K562 (cell line): ENCODE measurements at regions not wholly inside any gene's neighbourhood (a gene's known extent, or its start where the extent isn't known, plus 50 kb on each side); places are given as distances from the start of the nearest gene placed in this dataset.

Experiments used
- ATAC-seq: fragments of 200-7000 bp; cut with Tn5 transposase; 3 replicates; pipeline ENCODE4 v1.9.1; 2020; ENCODE audit warnings: moderate library complexity
- BruUV-seq: library from RNA; stranded (reverse); fragments of 400-500 nt; replicated peaks from 2 replicates; lab custom pipeline; 2021; lab: Mats Ljungman, UMichigan
- CTCF ChIA-PET: fragments of 300-600 bp; formaldehyde crosslinking; extraction: SDS; loops from one replicate; lab custom pipeline; 2021; ENCODE audit warnings: low intra/inter-chr PET ratio; lab: Yijun Ruan, JAX
- POLR2A ChIA-PET: fragments of 300-600, 350-650 bp; sonication (Branson Sonifier 250); formaldehyde crosslinking; extraction: SDS; loops from one replicate; lab custom pipeline; 2021; ENCODE audit warnings: antibody characterized with exemption, inconsistent platforms; lab: Yijun Ruan, JAX
- DNase-seq, 4 experiments: peaks; one replicate each; pipeline versions ENCODE4 v3.0.0 to v3.0.0-alpha.2; 2011 to 2018; ENCODE audit warnings: low spot score in 3 of 4, mixed read lengths in 3 of 4; ENCODE audit errors: extremely low read depth in 1 of 4
- FAIRE-seq: peaks from 2 replicates; lab custom pipeline; 2011; peaks lifted over from hg19 to GRCh38; lab: Jason Lieb, UNC
- H2AFZ ChIP-seq: 2 replicates; pipeline ENCODE4 v1.6.0; 2011; ENCODE audit warnings: low read depth, low read length, control low read depth, inconsistent platforms
- H3K27ac ChIP-seq: fragments of 200-600 bp; 3 replicates; pipeline ENCODE4 v1.8.0; 2011; ENCODE audit warnings: low read depth, mild to moderate bottlenecking, control low read depth, inconsistent platforms, low read length, moderate library complexity, mixed read lengths; ENCODE audit errors: extremely low read depth
- H3K27me3 ChIP-seq, 2 experiments: fragments of 300-600 bp in 1 of 2; 2 replicates in 1 of 2; 3 replicates in 1 of 2; pipeline versions ENCODE4 v1.6.0 to v1.8.0; 2011; ENCODE audit warnings: inconsistent platforms in 2 of 2, low read length in 2 of 2, mild to moderate bottlenecking in 1 of 2, mixed read lengths in 1 of 2, moderate library complexity in 1 of 2; ENCODE audit not compliant: control insufficient read depth in 2 of 2, insufficient read depth in 2 of 2
- H3K36me3 ChIP-seq: fragments of 300-600 bp; 3 replicates; pipeline ENCODE4 v1.8.0; 2011; ENCODE audit warnings: mild to moderate bottlenecking, low read length, inconsistent platforms; ENCODE audit not compliant: control insufficient read depth, insufficient read depth
- H3K4me1 ChIP-seq, 2 experiments: fragments of 200-600 bp in 1 of 2; replicated peaks in 1 of 2; 2 replicates in 1 of 2; 3 replicates in 1 of 2; pipeline versions ENCODE4 v1.5.1 to v1.8.0; 2011; ENCODE audit warnings: inconsistent platforms in 2 of 2, low read length in 2 of 2, mild to moderate bottlenecking in 1 of 2, mixed read lengths in 1 of 2, moderate library complexity in 1 of 2; ENCODE audit not compliant: control insufficient read depth in 2 of 2, insufficient read depth in 2 of 2
- H3K4me2 ChIP-seq: 2 replicates; pipeline ENCODE4 v1.6.1; 2011; ENCODE audit warnings: low read length, control low read depth, inconsistent platforms, mixed read lengths; ENCODE audit not compliant: insufficient read depth
- H3K4me3 ChIP-seq: fragments of 200-600 bp; sonication (generic), shearing (Covaris generic); 2 replicates; pipeline ENCODE4 v1.5.1; 2016; ENCODE audit warnings: control low read depth, inconsistent platforms
- H3K79me2 ChIP-seq: fragments of 200-600 bp; 3 replicates; pipeline ENCODE4 v1.8.0; 2011; ENCODE audit warnings: low read length, inconsistent platforms; ENCODE audit not compliant: control insufficient read depth, insufficient read depth
- H3K9ac ChIP-seq, 2 experiments: 2 replicates each; pipeline versions ENCODE4 v1.6.0 to v1.6.1; 2011; ENCODE audit warnings: low read depth in 2 of 2, low read length in 2 of 2, control low read depth in 1 of 2, inconsistent platforms in 1 of 2, mild to moderate bottlenecking in 1 of 2, mixed read lengths in 1 of 2; ENCODE audit not compliant: insufficient read depth in 1 of 2
- H3K9me1 ChIP-seq: one replicate; pipeline ENCODE4 v1.6.0; 2011; ENCODE audit warnings: inconsistent platforms, mild to moderate bottlenecking, low read length, moderate library complexity; ENCODE audit not compliant: control insufficient read depth, insufficient read depth
- H3K9me3 ChIP-seq: replicated peaks from 2 replicates; pipeline ENCODE4 v1.5.1; 2011; ENCODE audit warnings: low read depth, low read length, inconsistent platforms; ENCODE audit not compliant: control insufficient read depth, insufficient read depth
- H4K20me1 ChIP-seq: replicated peaks from 2 replicates; pipeline ENCODE4 v1.6.1; 2011; ENCODE audit warnings: low read length, inconsistent platforms, mixed read lengths; ENCODE audit not compliant: control insufficient read depth, insufficient read depth
- ATF7 ChIP-seq: fragments of 450-650 bp; IDR thresholded peaks from 2 replicates; pipeline ENCODE4 v1.7.1; 2014; ENCODE audit warnings: mild to moderate bottlenecking, moderate library complexity
- CREM ChIP-seq: IDR thresholded peaks from 2 replicates; pipeline ENCODE4 v1.6.1; 2014; ENCODE audit warnings: antibody characterized with exemption, low read depth
- EP400 ChIP-seq: fragments of 450-650 bp; IDR thresholded peaks from 2 replicates; pipeline ENCODE4 v1.6.1; 2017; ENCODE audit warnings: antibody characterized with exemption, mild to moderate bottlenecking, moderate library complexity
- NEUROD1 ChIP-seq: fragments of 150-350 bp; IDR thresholded peaks from 2 replicates; pipeline ENCODE4 v1.6.1; 2014; ENCODE audit warnings: borderline replicate concordance, low read length, low read depth; ENCODE audit not compliant: partially characterized antibody
- NFIC ChIP-seq: fragments of 450-650 bp; IDR thresholded peaks from 2 replicates; pipeline ENCODE4 v1.6.1; 2017; ENCODE audit warnings: mild to moderate bottlenecking, inconsistent platforms
- PYGO2 ChIP-seq: fragments of 450-650 bp; IDR thresholded peaks from 2 replicates; pipeline ENCODE4 v1.6.1; 2016; ENCODE audit warnings: mild to moderate bottlenecking, missing genetic modification characterization, moderate library complexity, missing compliant biosample characterization
- SAP30 ChIP-seq: fragments of 200-600 bp; sonication (generic); IDR thresholded peaks from 2 replicates; pipeline ENCODE4 v1.6.1; 2012; ENCODE audit warnings: borderline replicate concordance, low read depth, mild to moderate bottlenecking, moderate library complexity, low read length, control low read depth, inconsistent platforms; ENCODE audit not compliant: insufficient read depth, poor library complexity, severe bottlenecking
- STAT5B ChIP-seq: fragments of 250-450 bp; sonication (Bioruptor Pico); IDR thresholded peaks from 2 replicates; pipeline ENCODE4 v1.8.0; 2021; ENCODE audit warnings: mild to moderate bottlenecking, inconsistent platforms
- ZNF146 ChIP-seq: IDR thresholded peaks from one replicate; pipeline ENCODE4 v1.6.1; 2018; ENCODE audit warnings: missing compliant biosample characterization; ENCODE audit not compliant: unreplicated experiment
- ZNF347 ChIP-seq: fragments of 450-650 bp; formaldehyde crosslinking; IDR thresholded peaks from 2 replicates; pipeline ENCODE4 v1.4.0; 2020; ENCODE audit warnings: low read depth, mild to moderate bottlenecking, moderate library complexity
- ZSCAN32 ChIP-seq: fragments of 450-650 bp; formaldehyde crosslinking; IDR thresholded peaks from 2 replicates; pipeline ENCODE4 v1.4.0; 2020; ENCODE audit warnings: mild to moderate bottlenecking, moderate library complexity
- WGBS: fragments of 100-300 bp; shearing (Covaris generic); methylation state at CpG from one replicate; pipeline ENCODE4 v1.1.6; 2016; ENCODE audit warnings: low coverage, mixed read lengths; ENCODE audit not compliant: insufficient coverage; ENCODE audit errors: missing lambda C conversion rate; 5-methylcytosine and 5-hydroxymethylcytosine counted together
- in situ Hi-C: fragments of 300-500 bp; cut with MboI; formaldehyde crosslinking; loops from 4 replicates; pipeline ENCODE4 v1.15.0; 2018; ENCODE audit warnings: inconsistent platforms, mixed read lengths
- intact Hi-C: fragments of 100-400 bp; cut with micrococcal nuclease; formaldehyde crosslinking; loops from 2 replicates; pipeline ENCODE4 v1.14.2; 2022

DNA sequence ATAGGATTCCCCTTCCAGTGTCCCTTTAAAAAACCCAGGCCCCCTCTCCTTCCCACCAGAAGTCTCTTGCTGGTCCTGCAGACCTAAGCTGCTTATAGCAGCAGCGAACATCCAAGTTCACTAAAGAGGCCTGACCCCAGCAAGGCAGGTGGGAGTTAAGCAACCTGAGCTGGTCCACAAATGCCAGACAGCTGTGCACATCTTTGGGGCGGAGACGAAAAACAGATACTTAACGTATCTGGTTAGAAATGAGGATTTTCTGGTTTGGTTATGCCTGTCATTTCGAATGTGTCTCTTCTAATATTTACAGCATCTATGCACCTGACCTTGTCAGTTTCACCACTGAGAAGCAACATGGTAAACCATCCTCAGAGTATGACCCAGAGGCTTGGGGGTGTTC lies 87.8 kb downstream of the SLC2A10 start:
- POLR2A ChIA-PET: no interaction called here
- intact Hi-C loops: no loop called here

DNA sequence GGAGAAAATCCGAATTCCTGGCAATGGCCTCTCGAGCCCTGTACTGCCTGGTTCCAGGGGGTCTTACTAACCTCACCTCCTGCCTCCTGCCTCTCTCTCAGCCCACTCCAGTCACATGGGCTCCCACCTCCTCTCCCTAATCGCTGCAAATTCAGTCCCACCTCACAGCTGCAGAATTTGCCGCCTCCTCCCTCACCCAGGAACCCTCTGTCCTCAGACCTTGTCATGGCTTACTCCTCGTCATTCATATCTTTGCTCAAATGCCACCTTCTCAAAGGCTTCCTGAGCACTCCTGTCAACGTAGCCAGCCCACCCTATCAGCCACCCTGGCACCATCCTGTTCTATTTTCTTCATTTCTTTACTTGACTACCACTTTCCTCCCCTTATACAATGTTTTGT lies 89.0 kb downstream of the SLC2A10 start:
- in situ Hi-C loops: no loop called here
- Histone ChIP-seq H3K79me2 (no peaks in the 10 kb centered on the region), H4K20me1 (no peaks in the 10 kb centered on the region; the same call in 1 of the 2 replicates), H3K36me3 (no peaks in the 10 kb centered on the region), H3K4me2 (no peak overlapping the region), H3K9ac (no peak overlapping the region), H3K4me3 (no peak overlapping the region), H3K27ac (no peak overlapping the region), H2AFZ (no peak overlapping the region), H3K9me1 (no peaks in the 10 kb centered on the region), H3K4me1 (no peaks in the 10 kb centered on the region), H3K27me3 (peaks cover 4 to 30% of the 10 kb centered on the region in 2 experiments; a peak in 4 of 5 replicates), H3K9me3 (no peaks in the 10 kb centered on the region)
- 0% methylated on average over 6 of the region's 6 CpGs for WGBS
- no TSS peak for BruUV-seq
- DNase-seq: no peak
- FAIRE-seq: no peak
- no peak for ATAC-seq
- ChIA-PET POLR2A (no interaction called here), CTCF (no interaction called here)
- TF ChIP-seq ZSCAN32 (CRISPR knock-in tag) (no peak), PYGO2 (tag) (no peak), CREM (no peak), SAP30 (no peak), NEUROD1 (no peak), STAT5B (no peak), NFIC (no peak), ZNF146 (CRISPR knock-in tag) (no peak), ATF7 (no peak)
- intact Hi-C loops: no loop called here

More for the DNA sequence above, 87.8 kb downstream of the SLC2A10 start:
- TF ChIP-seq EP400 (no peak), ZNF347 (CRISPR knock-in tag) (no peak)
- Histone ChIP-seq H3K9ac (no peak overlapping the region), H3K79me2 (no peaks in the 10 kb centered on the region), H3K4me1 (no peaks in the 10 kb centered on the region), H3K27ac (no peak overlapping the region), H3K4me3 (no peak overlapping the region), H2AFZ (no peak overlapping the region), H3K27me3 (peaks cover 4 to 33% of the 10 kb centered on the region in 2 experiments; a peak in 4 of 5 replicates), H3K36me3 (no peaks in the 10 kb centered on the region), H4K20me1 (no peaks in the 10 kb centered on the region; the same call in 1 of the 2 replicates), H3K4me2 (no peak overlapping the region), H3K9me1 (no peaks in the 10 kb centered on the region), H3K9me3 (no peaks in the 10 kb centered on the region)
- ATAC-seq (no peak), FAIRE-seq (no peak), DNase-seq (no peak)
- WGBS: 0% methylated on average over 5 of the region's 5 CpGs
- in situ Hi-C loops: no loop called here
- no TSS peak for BruUV-seq
- CTCF ChIA-PET: no interaction called here
